ENCODE measurements at regions not wholly inside any gene's neighbourhood (a gene's known extent, or its start where the extent isn't known, plus 50 kb on each side); places are given as distances from the start of the nearest gene placed in this dataset.

GRCh38 chr7:373818-374705, 84.1 kb downstream of the FOXL3 start:
- no peak for ATAC-seq
- peaks cover 0 to 48% (median 36%) of the 10 kb centered on the region in 7 donors for H3K27me3 ChIP-seq

GRCh38 chr7:374706-375311, 84.8 kb downstream of the FOXL3 start:
- no peaks in the 10 kb centered on the region for H3K36me3 ChIP-seq
- H3K9me3 ChIP-seq, result no peaks in the 10 kb centered on the region
- DNase-seq (no peak), ATAC-seq (no peak)
- WGBS, 2 donors, result 91% methylated on average over 31 of the region's 31 CpGs
- no peak for TF ChIP-seq CTCF (IDR thresholded peaks at IDR 0.05)
- H3K4me1 ChIP-seq, result peaks cover 0 to 11% (median 10%) of the 10 kb centered on the region in 9 donors
- peaks cover 0 to 56% (median 41%) of the 10 kb centered on the region in 7 donors for H3K27me3 ChIP-seq
- no peak overlapping the region for H3K4me3 ChIP-seq
- intact Hi-C loops (cut with DNase I), result loop anchor here in 1 of 10 donors (10.0 kb wide), 1 partner anchor 120 kb away; no protein-coding TSS in a partner anchor
- no peak overlapping the region for H3K27ac ChIP-seq

More at GRCh38 chr7:373818-374705, 84.1 kb downstream of the FOXL3 start:
- DNase-seq, result no peak
- H3K4me1 ChIP-seq, result peaks cover 0 to 4% (median 3%) of the 10 kb centered on the region in 9 donors
- WGBS, 2 donors, result 80 to 83% methylated on average over 23 of the region's 23 CpGs
- no peak overlapping the region for H3K4me3 ChIP-seq
- TF ChIP-seq CTCF (IDR thresholded peaks at IDR 0.05), result no peak
- H3K27ac ChIP-seq, result no peak overlapping the region
- intact Hi-C loops (cut with DNase I), result loop anchor here in 1 of 10 donors (10.0 kb wide), 1 partner anchor 121 kb away; no protein-coding TSS in a partner anchor
- no peaks in the 10 kb centered on the region for H3K36me3 ChIP-seq
- no peaks in the 10 kb centered on the region for H3K9me3 ChIP-seq

- WGBS, 2 donors, result 79 to 81% methylated on average over 32 of the region's 32 CpGs
- Histone ChIP-seq H3K4me1 (peaks cover 0 to 14% (median 12%) of the 10 kb centered on the region in 9 donors), H3K9me3 (no peaks in the 10 kb centered on the region), H3K4me3 (no peak overlapping the region), H3K27ac (no peak overlapping the region), H3K36me3 (no peaks in the 10 kb centered on the region), H3K27me3 (peaks cover 0 to 57% (median 41%) of the 10 kb centered on the region in 7 donors)
- TF ChIP-seq CTCF (IDR thresholded peaks at IDR 0.05), result no peak
- intact Hi-C loops (cut with DNase I), result loop anchor here in 1 of 10 donors (10.0 kb wide), 1 partner anchor 119 kb away; no protein-coding TSS in a partner anchor
- DNase-seq (no peak), ATAC-seq (no peak)
Observed at GRCh38 chr7:375321-375831, 85.4 kb downstream of the FOXL3 start.

GRCh38 chr7:375901-376305, 85.9 kb downstream of the FOXL3 start:
- no peak for DNase-seq
- no peak for ATAC-seq
- WGBS, 2 donors, result 48 to 55% methylated on average over 18 to 19 of the region's 19 CpGs
- Histone ChIP-seq H3K27me3 (peaks cover 0 to 57% (median 41%) of the 10 kb centered on the region in 7 donors), H3K27ac (no peak overlapping the region), H3K4me3 (no peak overlapping the region), H3K4me1 (peaks cover 0 to 14% (median 13%) of the 10 kb centered on the region in 9 donors), H3K36me3 (no peaks in the 10 kb centered on the region), H3K9me3 (no peaks in the 10 kb centered on the region)
- intact Hi-C loops (cut with DNase I), result loop anchor here in 1 of 10 donors (10.0 kb wide), 1 partner anchor 119 kb away; no protein-coding TSS in a partner anchor
- no peak for TF ChIP-seq CTCF (IDR thresholded peaks at IDR 0.05)

All from heart right ventricle (tissue), 16 donors.